Fibroblast of lung (primary cell): ENCODE measurements at regions not wholly inside any gene's neighbourhood (a gene's known extent, or its start where the extent isn't known, plus 50 kb on each side); places are given as distances from the start of the nearest gene placed in this dataset.

ENCODE experiments used
- EZH2 ChIP-seq: IDR thresholded peaks from 2 replicates; pipeline ENCODE4 v1.5.1; 2012; ENCODE audit warnings: low read length, control low read depth, mild to moderate bottlenecking; ENCODE audit errors: missing control alignments
- TF ChIP-seq, protein P1 (sequence below), 2 donors: IDR thresholded peaks in 1 of 2; conservative IDR thresholded peaks in 1 of 2; 1 replicate in 1 of 2; 2 replicates in 1 of 2; pipeline ENCODE4 v1.5.1; 2011 to 2012; ENCODE audit warnings: low read length in 2 of 2, control low read depth in 1 of 2, inconsistent platforms in 1 of 2, low read depth in 1 of 2, mild to moderate bottlenecking in 1 of 2

DNA sequence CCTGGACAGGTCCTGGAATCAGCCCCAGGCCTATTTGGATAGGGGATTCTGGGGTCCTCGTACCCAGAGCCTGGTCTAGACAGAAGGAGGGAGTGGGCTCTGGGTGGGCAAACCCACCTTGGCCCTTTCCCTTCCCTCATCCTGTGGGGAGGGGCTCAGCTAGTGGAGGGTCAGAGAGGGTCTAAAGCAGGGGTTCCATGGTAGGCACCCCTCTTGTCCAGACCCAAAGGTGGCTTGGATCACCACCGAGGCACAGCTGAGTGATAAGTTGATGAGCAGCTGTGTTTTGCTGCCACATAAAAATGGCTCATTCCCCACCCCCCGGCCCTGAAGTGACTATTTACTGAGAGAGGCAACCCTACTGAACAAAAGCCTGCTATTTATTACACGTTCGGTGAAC, 53.8 kb upstream of the KCNMB1 start:
- TF ChIP-seq, protein P1, sequence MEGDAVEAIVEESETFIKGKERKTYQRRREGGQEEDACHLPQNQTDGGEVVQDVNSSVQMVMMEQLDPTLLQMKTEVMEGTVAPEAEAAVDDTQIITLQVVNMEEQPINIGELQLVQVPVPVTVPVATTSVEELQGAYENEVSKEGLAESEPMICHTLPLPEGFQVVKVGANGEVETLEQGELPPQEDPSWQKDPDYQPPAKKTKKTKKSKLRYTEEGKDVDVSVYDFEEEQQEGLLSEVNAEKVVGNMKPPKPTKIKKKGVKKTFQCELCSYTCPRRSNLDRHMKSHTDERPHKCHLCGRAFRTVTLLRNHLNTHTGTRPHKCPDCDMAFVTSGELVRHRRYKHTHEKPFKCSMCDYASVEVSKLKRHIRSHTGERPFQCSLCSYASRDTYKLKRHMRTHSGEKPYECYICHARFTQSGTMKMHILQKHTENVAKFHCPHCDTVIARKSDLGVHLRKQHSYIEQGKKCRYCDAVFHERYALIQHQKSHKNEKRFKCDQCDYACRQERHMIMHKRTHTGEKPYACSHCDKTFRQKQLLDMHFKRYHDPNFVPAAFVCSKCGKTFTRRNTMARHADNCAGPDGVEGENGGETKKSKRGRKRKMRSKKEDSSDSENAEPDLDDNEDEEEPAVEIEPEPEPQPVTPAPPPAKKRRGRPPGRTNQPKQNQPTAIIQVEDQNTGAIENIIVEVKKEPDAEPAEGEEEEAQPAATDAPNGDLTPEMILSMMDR (conservative IDR thresholded peaks at IDR 0.05 in 1 of 2, IDR thresholded peaks at IDR 0.05 in 1 of 2; ENCODE audit: low read depth in 1 of 2, low read length in 2 of 2), result no peak
- no peak for TF ChIP-seq EZH2
